Uterus (tissue), 2 donors: ENCODE measurements at regions not wholly inside any gene's neighbourhood (a gene's known extent, or its start where the extent isn't known, plus 50 kb on each side); places are given as distances from the start of the nearest gene placed in this dataset.
"Not testable (repeated sequence)": the region's sequence is repeated elsewhere in the genome, so short reads cannot be mapped to it uniquely, and the experiment has no call there.

ENCODE experiments used
- POLR2A ChIP-seq, 2 donors: fragments of 450-650 bp; IDR thresholded peaks; one replicate each; pipeline ENCODE4 v1.6.1; 2016; ENCODE audit warnings: antibody characterized with exemption in 2 of 2, mild to moderate bottlenecking in 1 of 2, moderate library complexity in 1 of 2
- TF ChIP-seq, protein P1 (sequence below), 4 experiments: fragments of 200-600 bp in 2 of 4; fragments of 450-650 bp in 2 of 4; sonication (generic) in 2 of 4; IDR thresholded peaks; one replicate each; pipeline ENCODE4 v1.5.1; 2016 to 2019; ENCODE audit warnings: antibody characterized with exemption in 4 of 4, mild to moderate bottlenecking in 2 of 4, moderate library complexity in 1 of 4

GRCh38 chr3:75440986-75441385 is 223.1 kb upstream of the FRG2C start:
- TF ChIP-seq, protein P1, sequence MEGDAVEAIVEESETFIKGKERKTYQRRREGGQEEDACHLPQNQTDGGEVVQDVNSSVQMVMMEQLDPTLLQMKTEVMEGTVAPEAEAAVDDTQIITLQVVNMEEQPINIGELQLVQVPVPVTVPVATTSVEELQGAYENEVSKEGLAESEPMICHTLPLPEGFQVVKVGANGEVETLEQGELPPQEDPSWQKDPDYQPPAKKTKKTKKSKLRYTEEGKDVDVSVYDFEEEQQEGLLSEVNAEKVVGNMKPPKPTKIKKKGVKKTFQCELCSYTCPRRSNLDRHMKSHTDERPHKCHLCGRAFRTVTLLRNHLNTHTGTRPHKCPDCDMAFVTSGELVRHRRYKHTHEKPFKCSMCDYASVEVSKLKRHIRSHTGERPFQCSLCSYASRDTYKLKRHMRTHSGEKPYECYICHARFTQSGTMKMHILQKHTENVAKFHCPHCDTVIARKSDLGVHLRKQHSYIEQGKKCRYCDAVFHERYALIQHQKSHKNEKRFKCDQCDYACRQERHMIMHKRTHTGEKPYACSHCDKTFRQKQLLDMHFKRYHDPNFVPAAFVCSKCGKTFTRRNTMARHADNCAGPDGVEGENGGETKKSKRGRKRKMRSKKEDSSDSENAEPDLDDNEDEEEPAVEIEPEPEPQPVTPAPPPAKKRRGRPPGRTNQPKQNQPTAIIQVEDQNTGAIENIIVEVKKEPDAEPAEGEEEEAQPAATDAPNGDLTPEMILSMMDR (IDR thresholded peaks at IDR 0.05), result not testable (repeated sequence)
- TF ChIP-seq POLR2A (IDR thresholded peaks at IDR 0.05), result not testable (repeated sequence)
